Psoas muscle (tissue), 7 donors: ENCODE measurements at regions not wholly inside any gene's neighbourhood (a gene's known extent, or its start where the extent isn't known, plus 50 kb on each side); places are given as distances from the start of the nearest gene placed in this dataset.

Experiments used
- ATAC-seq, 4 donors: fragments of 200-7000 bp; cut with Tn5 transposase; one replicate each; pipeline ENCODE4 v1.9.1; 2020; ENCODE audit warnings: moderate library complexity in 3 of 4, mild to moderate bottlenecking in 2 of 4
- DNase-seq, 2 donors: peaks; one replicate each; pipeline ENCODE4 v3.0.0-alpha.2; 2020
- H3K27ac ChIP-seq: fragments of 200-600 bp; one replicate; pipeline ENCODE4 v1.8.0; 2022
- H3K27me3 ChIP-seq, 3 donors: fragments of 200-600 bp in 1 of 3; one replicate each; pipeline versions ENCODE4 v1.6.1 to v1.8.0; 2013 to 2022; ENCODE audit warnings: low read length in 2 of 3, mild to moderate bottlenecking in 2 of 3, moderate library complexity in 1 of 3; ENCODE audit not compliant: insufficient read depth in 3 of 3
- H3K36me3 ChIP-seq, 2 donors: fragments of 200-600 bp in 1 of 2; one replicate each; pipeline versions ENCODE4 v1.6.1 to v1.8.0; 2013 to 2022; ENCODE audit warnings: low read depth in 1 of 2, mild to moderate bottlenecking in 1 of 2, moderate library complexity in 1 of 2; ENCODE audit not compliant: insufficient read depth in 1 of 2
- H3K4me1 ChIP-seq: fragments of 200-600 bp; one replicate; pipeline ENCODE4 v1.8.0; 2022
- H3K4me3 ChIP-seq: fragments of 200-600 bp; one replicate; pipeline ENCODE4 v1.8.0; 2022; ENCODE audit warnings: mild to moderate bottlenecking
- H3K9me3 ChIP-seq: fragments of 200-600 bp; one replicate; pipeline ENCODE4 v1.8.0; 2022
- WGBS, 3 donors: extraction: QIAGEN DNeasy Blood & Tissue Kit; methylation state at CpG; one replicate each; pipeline versions ENCODE4 v1.1.6 to v1.1.7; 2013; 5-methylcytosine and 5-hydroxymethylcytosine counted together
- intact Hi-C, 2 donors: fragments of 100-400 bp; cut with DNase I; formaldehyde crosslinking; loops; one replicate each; pipeline versions ENCODE4 v1.11.0 to v1.14.2; 2022
- TF ChIP-seq, protein P1 (sequence below): fragments of 200-600 bp; IDR thresholded peaks from one replicate; pipeline ENCODE4 v1.8.0; 2022; ENCODE audit warnings: antibody characterized with exemption
- donor health status: healthy with polysubstance abuse.
- donor health status: DM: no; HTN: no; CAD: no; lungs with moderate emphysema.
- donor health status: Bipolar disorder and iron deficiency.
- donor health status: healthy.
- donor health status: DM: yes; HTN: yes; CAD: no.
- donor health status: DM: no; HTN: no; CAD: no.
- donor health status: DM: yes; HTN: yes; CAD: no.

DNA sequence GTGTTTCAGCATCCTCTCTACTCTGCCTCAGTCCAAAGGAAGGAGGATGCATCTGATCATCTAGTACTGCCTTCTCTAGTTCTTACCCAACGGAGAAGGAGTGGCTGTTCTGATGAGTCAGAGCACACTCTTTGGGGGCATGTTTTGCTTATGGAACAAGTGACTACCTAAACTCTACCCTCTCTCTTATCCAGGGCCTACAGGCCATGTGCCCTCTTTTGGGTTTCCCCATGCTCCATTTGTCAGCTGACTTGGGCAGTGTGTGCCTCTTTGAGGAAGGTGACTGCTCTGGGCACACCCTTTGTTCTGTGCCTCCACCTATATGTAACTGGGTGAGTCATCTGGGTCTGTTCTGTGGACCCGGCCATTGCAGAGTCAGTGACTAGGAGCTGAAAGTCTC lies 89.6 kb upstream of the BNC2 start:
- DNase-seq (no peak), ATAC-seq (no peak)
- Histone ChIP-seq H3K4me3 (no peak overlapping the region), H3K27ac (no peak overlapping the region), H3K9me3 (no peaks in the 10 kb centered on the region), H3K27me3 (no peaks in the 10 kb centered on the region), H3K36me3 (no peaks in the 10 kb centered on the region), H3K4me1 (no peaks in the 10 kb centered on the region)
- 81 to 93% (median 87%) methylated on average over 2 of the region's 2 CpGs for WGBS, 3 donors
- intact Hi-C loops: no loop called here
- TF ChIP-seq, protein P1, sequence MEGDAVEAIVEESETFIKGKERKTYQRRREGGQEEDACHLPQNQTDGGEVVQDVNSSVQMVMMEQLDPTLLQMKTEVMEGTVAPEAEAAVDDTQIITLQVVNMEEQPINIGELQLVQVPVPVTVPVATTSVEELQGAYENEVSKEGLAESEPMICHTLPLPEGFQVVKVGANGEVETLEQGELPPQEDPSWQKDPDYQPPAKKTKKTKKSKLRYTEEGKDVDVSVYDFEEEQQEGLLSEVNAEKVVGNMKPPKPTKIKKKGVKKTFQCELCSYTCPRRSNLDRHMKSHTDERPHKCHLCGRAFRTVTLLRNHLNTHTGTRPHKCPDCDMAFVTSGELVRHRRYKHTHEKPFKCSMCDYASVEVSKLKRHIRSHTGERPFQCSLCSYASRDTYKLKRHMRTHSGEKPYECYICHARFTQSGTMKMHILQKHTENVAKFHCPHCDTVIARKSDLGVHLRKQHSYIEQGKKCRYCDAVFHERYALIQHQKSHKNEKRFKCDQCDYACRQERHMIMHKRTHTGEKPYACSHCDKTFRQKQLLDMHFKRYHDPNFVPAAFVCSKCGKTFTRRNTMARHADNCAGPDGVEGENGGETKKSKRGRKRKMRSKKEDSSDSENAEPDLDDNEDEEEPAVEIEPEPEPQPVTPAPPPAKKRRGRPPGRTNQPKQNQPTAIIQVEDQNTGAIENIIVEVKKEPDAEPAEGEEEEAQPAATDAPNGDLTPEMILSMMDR: no peak

DNA sequence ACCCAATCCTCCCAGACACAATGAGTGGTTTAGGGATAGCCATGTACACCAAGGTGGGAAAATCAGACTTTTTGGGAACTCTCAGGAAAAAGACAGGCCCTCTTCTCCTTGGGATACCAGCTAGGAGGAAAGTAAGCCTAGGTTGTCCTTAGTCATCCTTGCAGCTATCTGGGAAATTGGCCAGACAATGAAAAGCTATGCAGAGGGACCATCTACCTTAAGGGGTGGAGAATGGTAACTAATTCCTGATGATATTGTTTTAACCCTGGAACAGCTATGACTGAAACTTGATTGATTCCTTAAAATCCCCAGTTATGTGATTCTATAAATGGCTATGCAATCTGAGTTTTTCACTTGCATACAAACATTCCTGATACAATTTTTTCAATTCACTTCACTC lies 88.9 kb upstream of the BNC2 start:
- H3K27me3 ChIP-seq: no peaks in the 10 kb centered on the region
- no peaks in the 10 kb centered on the region for H3K4me1 ChIP-seq
- DNase-seq: no peak
- TF ChIP-seq, protein P1: no peak
- no peak overlapping the region for H3K4me3 ChIP-seq
- H3K9me3 ChIP-seq: no peaks in the 10 kb centered on the region
- intact Hi-C loops: no loop called here
- ATAC-seq: no peak
- H3K36me3 ChIP-seq: no peaks in the 10 kb centered on the region
- no peak overlapping the region for H3K27ac ChIP-seq

DNA sequence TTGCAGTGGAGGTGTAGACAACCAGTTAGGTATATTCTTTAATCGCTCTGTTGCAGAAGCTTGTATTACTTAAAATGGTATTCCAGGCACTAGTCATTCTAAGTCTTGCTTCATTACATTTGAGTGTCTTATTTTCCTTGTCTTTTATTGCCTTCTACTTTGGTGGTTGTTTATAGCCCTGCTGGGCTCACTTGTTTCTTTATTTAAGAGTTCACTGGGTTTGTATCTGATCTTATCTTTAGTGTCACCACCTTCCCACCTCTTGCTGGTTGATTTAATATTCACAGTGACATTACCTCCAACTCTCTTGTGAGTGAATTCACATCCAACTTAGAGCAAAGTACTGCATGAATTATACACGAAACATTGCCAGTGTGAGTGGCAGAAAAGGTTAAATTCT lies 83.6 kb upstream of the BNC2 start:
- TF ChIP-seq, protein P1: no peak
- H3K4me1 ChIP-seq: no peaks in the 10 kb centered on the region
- H3K27ac ChIP-seq: no peak overlapping the region
- H3K9me3 ChIP-seq: no peaks in the 10 kb centered on the region
- WGBS, 3 donors: 88 to 90% (median 89%) methylated on average over 2 of the region's 2 CpGs
- no peak overlapping the region for H3K4me3 ChIP-seq
- H3K36me3 ChIP-seq: no peaks in the 10 kb centered on the region
- DNase-seq: no peak
- no peaks in the 10 kb centered on the region for H3K27me3 ChIP-seq
- intact Hi-C loops: no loop called here
- no peak for ATAC-seq

DNA sequence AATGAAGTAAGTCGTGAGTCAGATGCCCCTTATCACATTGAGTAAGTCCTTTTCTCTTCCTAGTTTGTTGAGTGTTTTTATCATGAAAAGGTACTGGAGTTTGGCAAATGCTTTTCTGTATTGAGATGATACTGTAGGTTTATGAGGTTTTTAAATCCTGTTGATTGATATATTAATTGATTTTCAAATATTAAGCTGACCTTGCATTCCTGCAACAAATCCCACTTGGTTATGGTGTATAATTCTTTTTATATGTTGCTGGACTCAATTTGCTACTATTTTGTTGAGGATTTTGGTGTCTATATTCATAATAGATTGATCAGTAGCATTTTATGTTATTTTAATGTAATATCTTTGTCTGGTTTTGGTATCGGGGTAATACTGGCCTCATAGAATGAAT lies 81.0 kb upstream of the BNC2 start:
- intact Hi-C loops: no loop called here
- ATAC-seq: no peak

DNA sequence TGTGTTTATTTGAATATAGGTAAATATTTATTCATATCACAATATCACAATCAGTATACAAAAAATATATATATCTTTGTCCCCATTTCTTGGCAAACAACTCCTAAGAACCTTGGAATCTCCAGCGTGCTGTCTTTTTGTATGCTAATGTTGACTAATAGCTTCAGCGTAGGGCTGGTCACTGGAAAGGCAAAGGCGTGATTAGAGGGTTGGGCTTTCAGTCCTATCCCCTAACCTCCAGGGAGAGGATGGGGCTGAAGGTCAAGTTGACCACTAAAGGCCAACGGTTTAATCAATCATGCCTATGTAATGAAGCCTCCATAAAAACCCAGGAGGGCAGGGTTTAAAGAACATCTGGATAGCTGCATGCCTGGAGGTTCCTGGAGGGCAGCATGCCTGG lies 79.6 kb upstream of the BNC2 start:
- Histone ChIP-seq H3K4me1 (no peaks in the 10 kb centered on the region), H3K27ac (no peak overlapping the region), H3K36me3 (no peaks in the 10 kb centered on the region), H3K9me3 (no peaks in the 10 kb centered on the region), H3K4me3 (no peak overlapping the region), H3K27me3 (no peaks in the 10 kb centered on the region)
- TF ChIP-seq, protein P1: no peak
- ATAC-seq (no peak), DNase-seq (no peak)
- intact Hi-C loops: no loop called here
- 42 to 56% (median 45%) methylated on average over 4 of the region's 4 CpGs for WGBS, 3 donors

More for the DNA sequence above, 81.0 kb upstream of the BNC2 start:
- H3K27me3 ChIP-seq: no peaks in the 10 kb centered on the region
- DNase-seq: no peak
- no peaks in the 10 kb centered on the region for H3K9me3 ChIP-seq
- 85 to 89% (median 88%) methylated on average over 2 of the region's 2 CpGs for WGBS, 3 donors
- no peaks in the 10 kb centered on the region for H3K4me1 ChIP-seq
- no peaks in the 10 kb centered on the region for H3K36me3 ChIP-seq
- TF ChIP-seq, protein P1: no peak
- no peak overlapping the region for H3K4me3 ChIP-seq
- H3K27ac ChIP-seq: no peak overlapping the region
